Heart left ventricle (tissue), 16 donors: ENCODE measurements at regions not wholly inside any gene's neighbourhood (a gene's known extent, or its start where the extent isn't known, plus 50 kb on each side); places are given as distances from the start of the nearest gene placed in this dataset.

Source experiments
- ATAC-seq, 4 donors: fragments of 200-7000 bp; cut with Tn5 transposase; one replicate each; pipeline ENCODE4 v1.9.1; 2020 to 2022; ENCODE audit warnings: moderate library complexity in 4 of 4, mild to moderate bottlenecking in 3 of 4, moderate number of reproducible peaks in 1 of 4
- DNase-seq, 5 donors: peaks; one replicate each; pipeline ENCODE4 v3.0.0-alpha.2; 2020
- H3K27ac ChIP-seq, 12 donors: fragments of 200-600 bp; sonication (generic) in 4 of 12; one replicate each; pipeline versions ENCODE4 v1.5.0 to v1.8.0; 2016 to 2022; ENCODE audit warnings: mild to moderate bottlenecking in 2 of 12
- H3K27me3 ChIP-seq, 9 donors: fragments of 200-600 bp; sonication (generic) in 2 of 9; one replicate each; pipeline versions ENCODE4 v1.5.1 to v1.8.0; 2016 to 2022; ENCODE audit warnings: mild to moderate bottlenecking in 3 of 9
- H3K36me3 ChIP-seq, 9 donors: fragments of 200-600 bp; sonication (generic) in 2 of 9; one replicate each; pipeline versions ENCODE4 v1.5.0 to v1.8.0; 2018 to 2022; ENCODE audit warnings: mild to moderate bottlenecking in 2 of 9
- H3K4me1 ChIP-seq, 12 donors: fragments of 200-600 bp; sonication (generic) in 4 of 12; one replicate each; pipeline versions ENCODE4 v1.5.0 to v1.8.0; 2016 to 2022; ENCODE audit warnings: mild to moderate bottlenecking in 3 of 12
- H3K4me3 ChIP-seq, 12 donors: fragments of 200-600 bp; sonication (generic) in 4 of 12; one replicate each; pipeline versions ENCODE4 v1.5.0 to v1.8.0; 2017 to 2022; ENCODE audit warnings: mild to moderate bottlenecking in 9 of 12, moderate library complexity in 4 of 12
- H3K9me3 ChIP-seq, 12 donors: fragments of 200-600 bp; sonication (generic) in 4 of 12; one replicate each; pipeline versions ENCODE4 v1.5.0 to v1.8.0; 2016 to 2022; ENCODE audit warnings: mild to moderate bottlenecking in 1 of 12
- POLR2A ChIP-seq, 2 donors: fragments of 450-650 bp; IDR thresholded peaks; one replicate each; pipeline ENCODE4 v1.6.1; 2017; ENCODE audit warnings: antibody characterized with exemption in 2 of 2, mild to moderate bottlenecking in 2 of 2, moderate library complexity in 2 of 2
- WGBS, 4 donors: extraction: QIAGEN DNeasy Blood & Tissue Kit in 2 of 4; methylation state at CpG; one replicate each; pipeline versions ENCODE4 v1.1.5 to v1.1.7; 2013 to 2018; 5-methylcytosine and 5-hydroxymethylcytosine counted together
- intact Hi-C, 10 donors: fragments of 100-400 bp; cut with DNase I; formaldehyde crosslinking; loops; one replicate each; pipeline versions ENCODE4 v1.11.1 to v1.14.2; 2022
- TF ChIP-seq, protein P1 (sequence below), 12 donors: fragments of 200-600 bp; sonication (generic) in 4 of 12; IDR thresholded peaks; one replicate each; pipeline versions ENCODE4 v1.5.0 to v1.8.0; 2018 to 2022; ENCODE audit warnings: antibody characterized with exemption in 12 of 12, mild to moderate bottlenecking in 5 of 12
- donor health status: ischemic (EF 13 %, LVEDD 7.1; RV severe dilation, severe dysfunction).
- donor health status: healthy with polysubstance abuse.
- donor health status: DM: no; HTN: yes; CAD: no.
- donor health status: DM: no; HTN: no; CAD: no.
- donor health status: ischemic (EF 25% LVEDD 6.9; RV normal size, moderate dysfunction).
- donor health status: ischemic (EF 25% LVEDD 5.7; RV mildly dilated, moderate dysfunction).
- donor health status: healthy.
- donor health status: DM: yes; HTN: yes; CAD: no.
- donor health status: ischemic (EF 35%, LVEDD 5.7; RV mildly dilated, moderate dysfunction).
- donor health status: nonischemic (EF 11% LVEDD 7.7; RV severe dilation, severe dysfunction).
- donor health status: DM: yes; HTN: yes; CAD: no.
- donor health status: PGD.
- donor health status: ischemic (EF 29% LVEDD 5.4; RV normal size, mild dysfunction).
- donor health status: nonischemic (EF 23%, LVEDD 6.1; RV moderate dilation, normal function).

DNA sequence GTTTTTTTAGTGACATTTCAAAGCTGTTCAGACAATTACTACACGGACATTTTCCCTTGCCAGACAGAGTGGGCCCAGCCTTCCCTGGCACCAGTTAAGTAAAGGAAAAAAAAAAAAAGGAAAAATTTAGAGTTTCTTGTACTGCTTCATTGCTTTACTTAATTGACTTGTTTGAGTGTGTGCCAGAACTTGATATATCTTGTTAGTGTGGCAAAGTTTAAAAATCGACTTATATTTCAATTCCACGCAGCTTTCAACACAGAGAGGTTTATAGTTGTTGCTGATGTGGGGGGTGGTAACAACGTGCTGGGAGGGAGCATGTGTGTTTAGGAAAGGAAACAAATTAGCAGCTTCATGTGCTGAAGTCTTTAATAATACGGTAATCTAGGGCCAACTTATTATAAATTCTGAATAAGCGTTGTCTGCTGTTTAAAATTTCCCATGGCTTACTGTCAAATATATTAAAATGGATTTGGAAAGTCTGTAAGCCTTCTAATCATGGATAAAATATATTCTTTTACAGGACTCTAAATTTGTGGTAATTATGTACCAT lies 1104.6 kb downstream of the SORCS3 start:
- Histone ChIP-seq H3K27me3 (no peaks in the 10 kb centered on the region), H3K9me3 (peaks cover 0 to 3% (median 0%) of the 10 kb centered on the region in 12 donors), H3K27ac (no peak overlapping the region), H3K4me3 (no peak overlapping the region), H3K4me1 (peaks cover 0 to 13% (median 0%) of the 10 kb centered on the region in 12 donors), H3K36me3 (no peaks in the 10 kb centered on the region)
- intact Hi-C loops = no loop called here
- WGBS, 4 donors = 78 to 81% (median 80%) methylated on average over 6 of the region's 6 CpGs
- no peak for TF ChIP-seq POLR2A (IDR thresholded peaks at IDR 0.05)
- TF ChIP-seq, protein P1, sequence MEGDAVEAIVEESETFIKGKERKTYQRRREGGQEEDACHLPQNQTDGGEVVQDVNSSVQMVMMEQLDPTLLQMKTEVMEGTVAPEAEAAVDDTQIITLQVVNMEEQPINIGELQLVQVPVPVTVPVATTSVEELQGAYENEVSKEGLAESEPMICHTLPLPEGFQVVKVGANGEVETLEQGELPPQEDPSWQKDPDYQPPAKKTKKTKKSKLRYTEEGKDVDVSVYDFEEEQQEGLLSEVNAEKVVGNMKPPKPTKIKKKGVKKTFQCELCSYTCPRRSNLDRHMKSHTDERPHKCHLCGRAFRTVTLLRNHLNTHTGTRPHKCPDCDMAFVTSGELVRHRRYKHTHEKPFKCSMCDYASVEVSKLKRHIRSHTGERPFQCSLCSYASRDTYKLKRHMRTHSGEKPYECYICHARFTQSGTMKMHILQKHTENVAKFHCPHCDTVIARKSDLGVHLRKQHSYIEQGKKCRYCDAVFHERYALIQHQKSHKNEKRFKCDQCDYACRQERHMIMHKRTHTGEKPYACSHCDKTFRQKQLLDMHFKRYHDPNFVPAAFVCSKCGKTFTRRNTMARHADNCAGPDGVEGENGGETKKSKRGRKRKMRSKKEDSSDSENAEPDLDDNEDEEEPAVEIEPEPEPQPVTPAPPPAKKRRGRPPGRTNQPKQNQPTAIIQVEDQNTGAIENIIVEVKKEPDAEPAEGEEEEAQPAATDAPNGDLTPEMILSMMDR (IDR thresholded peaks at IDR 0.05) = no peak
- ATAC-seq (no peak), DNase-seq (no peak)

DNA sequence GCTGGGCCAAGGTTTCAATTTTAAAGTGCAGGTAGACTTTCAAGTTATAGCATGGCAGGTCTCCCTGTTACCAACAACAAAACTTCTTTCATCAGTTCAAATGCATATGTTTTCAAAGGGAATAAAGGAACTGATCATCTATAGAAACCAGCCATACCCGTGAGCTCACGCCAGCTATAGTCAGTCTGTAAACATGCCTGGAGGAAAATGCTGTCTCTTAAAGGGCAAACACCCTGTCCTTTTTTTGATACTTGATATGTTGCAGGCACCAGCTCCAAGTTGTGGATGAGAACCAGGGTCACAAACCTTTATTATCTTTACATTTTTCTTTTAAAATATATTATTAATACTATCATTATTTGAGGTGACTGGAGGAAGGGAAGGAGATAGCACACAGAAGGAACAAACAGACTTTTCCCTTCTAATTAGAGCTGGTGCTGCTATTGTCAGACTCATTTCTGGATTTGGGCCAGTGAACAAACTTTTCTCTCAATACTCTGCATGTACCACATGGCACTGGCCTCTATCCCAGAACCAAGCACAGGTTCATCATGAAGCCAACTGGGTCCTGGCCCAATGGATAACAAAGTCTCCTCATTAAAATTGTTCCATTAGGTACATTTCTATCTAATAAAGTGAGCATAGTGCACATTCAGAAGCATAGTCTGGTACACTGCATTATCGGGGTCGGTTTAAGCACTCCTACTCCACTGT lies 1102.4 kb downstream of the SORCS3 start:
- ATAC-seq = peak; percentile 93 to 95 (median 95)
- peak in 4 of 5 donors; percentile 51 to 73 (median 62) for DNase-seq
- Histone ChIP-seq H3K9me3 (peaks cover 0 to 4% (median 0%) of the 10 kb centered on the region in 12 donors), H3K27ac (peak overlapping the region; percentile 36 to 79 (median 66)), H3K36me3 (no peaks in the 10 kb centered on the region), H3K27me3 (no peaks in the 10 kb centered on the region), H3K4me3 (no peak overlapping the region), H3K4me1 (peaks cover 0 to 13% (median 0%) of the 10 kb centered on the region in 12 donors)
- intact Hi-C loops = no loop called here
- WGBS, 4 donors = 34 to 41% (median 39%) methylated on average over 4 of the region's 4 CpGs
- TF ChIP-seq, protein P1 (IDR thresholded peaks at IDR 0.05) = no peak
- TF ChIP-seq POLR2A (IDR thresholded peaks at IDR 0.05) = no peak

DNA sequence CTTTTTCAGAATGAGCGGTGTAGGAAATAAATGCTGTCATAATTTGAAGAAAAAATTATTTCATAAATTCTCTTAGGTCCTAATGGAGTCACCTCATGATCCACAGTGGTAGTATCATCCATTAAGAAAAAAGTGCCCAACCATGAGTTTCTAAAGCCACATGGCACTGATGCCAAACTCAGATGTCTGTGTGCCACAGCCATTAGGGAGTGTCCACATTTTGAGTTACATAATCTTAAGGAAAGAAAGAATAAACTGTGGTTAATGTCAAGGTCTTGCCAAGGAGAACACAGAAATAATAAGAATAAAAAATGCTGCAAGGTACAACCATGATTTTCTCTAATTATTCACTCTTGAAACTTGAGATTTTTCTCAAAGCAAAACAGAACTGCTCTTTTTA lies 1101.8 kb downstream of the SORCS3 start:
- Histone ChIP-seq H3K36me3 (no peaks in the 10 kb centered on the region), H3K9me3 (peaks cover 0 to 4% (median 0%) of the 10 kb centered on the region in 12 donors), H3K27ac (peak overlapping the region; percentile 36 to 79 (median 66)), H3K4me1 (peaks cover 0 to 13% (median 0%) of the 10 kb centered on the region in 12 donors), H3K4me3 (no peak overlapping the region), H3K27me3 (no peaks in the 10 kb centered on the region)
- ATAC-seq (peak in 1 of 4 donors; percentile 8), DNase-seq (no peak)
- WGBS, 4 donors = 81 to 91% (median 86%) methylated on average over 1 of the region's 1 CpG
- intact Hi-C loops = no loop called here
- TF ChIP-seq POLR2A (IDR thresholded peaks at IDR 0.05) = no peak
- TF ChIP-seq, protein P1 (IDR thresholded peaks at IDR 0.05) = no peak

DNA sequence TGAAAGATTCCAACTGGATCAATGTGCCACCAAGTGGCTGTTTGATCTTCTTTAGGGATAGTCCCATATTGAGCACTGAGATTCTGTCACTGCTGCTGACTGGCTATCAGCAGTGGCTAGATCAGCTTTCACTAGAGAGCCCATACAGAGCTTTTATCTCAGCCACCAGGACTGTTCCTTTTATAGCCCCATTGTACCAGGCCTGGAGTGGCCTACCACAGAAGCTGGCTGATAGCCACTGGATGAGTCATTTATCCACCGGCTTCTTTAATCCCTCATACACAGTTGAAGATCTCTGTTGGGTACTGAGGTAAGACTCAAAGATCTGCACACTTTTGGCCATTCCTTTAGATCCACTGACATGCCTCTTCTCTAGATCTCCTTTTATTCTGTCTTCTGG lies 1101.1 kb downstream of the SORCS3 start:
- peaks cover 0 to 13% (median 0%) of the 10 kb centered on the region in 12 donors for H3K4me1 ChIP-seq
- 32 to 45% (median 39%) methylated on average over 1 of the region's 1 CpG for WGBS, 4 donors
- peak overlapping the region; percentile 36 to 79 (median 66) for H3K27ac ChIP-seq
- no peaks in the 10 kb centered on the region for H3K36me3 ChIP-seq
- no peaks in the 10 kb centered on the region for H3K27me3 ChIP-seq
- intact Hi-C loops = no loop called here
- H3K4me3 ChIP-seq = no peak overlapping the region
- DNase-seq (peak in 4 of 5 donors; percentile 44 to 64 (median 56)), ATAC-seq (peak; percentile 82 to 95 (median 90))
- H3K9me3 ChIP-seq = peaks cover 0 to 4% (median 0%) of the 10 kb centered on the region in 12 donors
- no peak for TF ChIP-seq POLR2A (IDR thresholded peaks at IDR 0.05)
- TF ChIP-seq, protein P1 (IDR thresholded peaks at IDR 0.05) = no peak
